HepG2 (cell line): ENCODE measurements at regions not wholly inside any gene's neighbourhood (a gene's known extent, or its start where the extent isn't known, plus 50 kb on each side); places are given as distances from the start of the nearest gene placed in this dataset.
A peak's percentile ranks its signal among the peaks of the same experiment; 100 is the strongest.

Experiments used
- ARID2 ChIP-seq: sonication (generic); formaldehyde crosslinking; IDR thresholded peaks from 2 replicates; pipeline ENCODE4 v1.8.1; 2022; ENCODE audit warnings: mild to moderate bottlenecking, missing genetic modification reagents, borderline replicate concordance
- CBX5 ChIP-seq: sonication (generic); formaldehyde crosslinking; IDR thresholded peaks from 2 replicates; pipeline ENCODE4 v1.4.0; 2020; ENCODE audit warnings: missing genetic modification reagents, borderline replicate concordance
- FOXA1 ChIP-seq, 2 experiments: fragments of 450-650 bp in 1 of 2; sonication (generic) in 1 of 2; formaldehyde crosslinking in 1 of 2; IDR thresholded peaks; 2 replicates each; pipeline versions ENCODE4 v1.4.0 to v1.6.1; 2016 to 2020; ENCODE audit warnings: missing genetic modification reagents in 1 of 2
- FOXO1 ChIP-seq: sonication (generic); formaldehyde crosslinking; IDR thresholded peaks from 2 replicates; pipeline ENCODE4 v1.4.0; 2020; ENCODE audit warnings: missing genetic modification reagents
- FOXP1 ChIP-seq, 2 experiments: fragments of 450-650 bp in 1 of 2; IDR thresholded peaks; 2 replicates each; pipeline ENCODE4 v1.6.1; 2017 to 2018; ENCODE audit warnings: antibody characterized with exemption in 1 of 2
- GABPB1 ChIP-seq: IDR thresholded peaks from 2 replicates; pipeline ENCODE4 v1.6.1; 2016; ENCODE audit warnings: mild to moderate bottlenecking, missing genetic modification reagents, moderate library complexity, missing compliant biosample characterization
- HOXA9 ChIP-seq: sonication (generic); formaldehyde crosslinking; IDR thresholded peaks from 2 replicates; pipeline ENCODE4 v1.8.1; 2022; ENCODE audit warnings: missing genetic modification reagents, mild to moderate bottlenecking, moderate library complexity, borderline replicate concordance
- POLR2AphosphoS5 ChIP-seq: IDR thresholded peaks from 2 replicates; pipeline ENCODE4 v1.6.1; 2012; ENCODE audit warnings: low read depth, low read length
- SAP130 ChIP-seq: IDR thresholded peaks from 2 replicates; pipeline ENCODE4 v1.6.1; 2016; ENCODE audit warnings: low read depth
- XRCC5 ChIP-seq: fragments of 200-400 bp; formaldehyde crosslinking; optimal IDR thresholded peaks from 2 replicates; pipeline ENCODE3; 2017; ENCODE audit warnings: mild to moderate bottlenecking, low read length
- ZBED4 ChIP-seq: sonication (generic); formaldehyde crosslinking; IDR thresholded peaks from 2 replicates; pipeline ENCODE4 v1.4.0; 2020; ENCODE audit warnings: missing genetic modification reagents, borderline replicate concordance
- ZBTB7B ChIP-seq: sonication (generic); formaldehyde crosslinking; IDR thresholded peaks from 2 replicates; pipeline ENCODE4 v1.4.0; 2020; ENCODE audit warnings: missing genetic modification reagents
- ZGPAT ChIP-seq: IDR thresholded peaks from 2 replicates; pipeline ENCODE4 v1.6.1; 2016; ENCODE audit warnings: mild to moderate bottlenecking
- ZNF12 ChIP-seq: sonication (generic); formaldehyde crosslinking; IDR thresholded peaks from 2 replicates; pipeline ENCODE4 v1.5.0; 2020; ENCODE audit warnings: missing genetic modification reagents
- ZNF24 ChIP-seq: fragments of 450-650 bp; IDR thresholded peaks from 2 replicates; pipeline ENCODE4 v1.6.1; 2017; ENCODE audit warnings: antibody characterized with exemption, mild to moderate bottlenecking
- ZNF263 ChIP-seq: sonication (generic); formaldehyde crosslinking; IDR thresholded peaks from 2 replicates; pipeline ENCODE4 v1.4.0; 2020; ENCODE audit warnings: missing genetic modification reagents
- ZNF281 ChIP-seq: sonication (generic); formaldehyde crosslinking; IDR thresholded peaks from 2 replicates; pipeline ENCODE4 v1.4.0; 2020; ENCODE audit warnings: missing genetic modification reagents, borderline replicate concordance
- ZNF350 ChIP-seq: sonication (generic); formaldehyde crosslinking; IDR thresholded peaks from 2 replicates; pipeline ENCODE4 v1.4.0; 2020; ENCODE audit warnings: mild to moderate bottlenecking, low read depth, missing genetic modification reagents, borderline replicate concordance
- ZNF446 ChIP-seq: sonication (generic); formaldehyde crosslinking; IDR thresholded peaks from 2 replicates; pipeline ENCODE4 v1.5.0; 2020; ENCODE audit warnings: mild to moderate bottlenecking, missing genetic modification reagents
- ZNF574 ChIP-seq: sonication (generic); formaldehyde crosslinking; IDR thresholded peaks from 2 replicates; pipeline ENCODE4 v1.4.0; 2020; ENCODE audit warnings: missing genetic modification reagents

- TF ChIP-seq ZBED4 (peak; percentile 68; the same call in 1 of the 2 replicates), FOXP1 (IDR thresholded peaks at IDR 0.05) (no peak), FOXP1 (CRISPR knock-in tag; IDR thresholded peaks at IDR 0.05) (0 out of 2 replicates have a peak, but pooled peaks have one; percentile 20), ZGPAT (CRISPR knock-in tag) (peak; percentile 50; the same call in 1 of the 2 replicates), ZNF446 (CRISPR knock-in tag) (no peak), ZNF574 (CRISPR knock-in tag) (0 out of 2 replicates have a peak, but pooled peaks have one; percentile 25), XRCC5 (peak; percentile 45), ZNF281 (CRISPR knock-in tag) (peak; percentile 61; the same call in 1 of the 2 replicates), CBX5 (CRISPR knock-in tag) (peak; percentile 86; the same call in 1 of the 2 replicates), ZNF263 (CRISPR knock-in tag) (peak; percentile 68; the same call in 1 of the 2 replicates), FOXO1 (peak; percentile 58; the same call in 1 of the 2 replicates), HOXA9 (CRISPR knock-in tag) (no peak), SAP130 (CRISPR knock-in tag) (0 out of 2 replicates have a peak, but pooled peaks have one; percentile 35), ARID2 (CRISPR knock-in tag) (no peak), ZBTB7B (CRISPR knock-in tag) (peak; percentile 91), ZNF24 (peak; percentile 29; the same call in 1 of the 2 replicates), GABPB1 (peak; percentile 37), ZNF12 (CRISPR knock-in tag) (peak; percentile 63; the same call in 1 of the 2 replicates), FOXA1 (IDR thresholded peaks at IDR 0.05) (no peak), FOXA1 (CRISPR knock-in tag; IDR thresholded peaks at IDR 0.05) (peak; percentile 26; the same call in 1 of the 2 replicates), POLR2AphosphoS5 (no peak), ZNF350 (CRISPR knock-in tag) (peak; percentile 70; the same call in 1 of the 2 replicates)
Observed at GRCh38 chr3:126261037-126261436, 80.7 kb upstream of the ALDH1L1 start (continued).
